GM12878 (cell line): ENCODE measurements at regions not wholly inside any gene's neighbourhood (a gene's known extent, or its start where the extent isn't known, plus 50 kb on each side); places are given as distances from the start of the nearest gene placed in this dataset.

Experiments used
- ATAC-seq: fragments of 200-7000 bp; cut with Tn5 transposase; 3 replicates; pipeline ENCODE4 v1.9.1; 2020; ENCODE audit warnings: mild to moderate bottlenecking, moderate library complexity
- BruUV-seq: library from RNA; stranded (reverse); fragments of 400-500 nt; replicated peaks from 2 replicates; lab custom pipeline; 2021; lab: Mats Ljungman, UMichigan
- CTCF ChIA-PET: fragments of 300-600 bp; sonication (Branson Sonifier 250); formaldehyde crosslinking; extraction: SDS; loops from one replicate; lab custom pipeline; 2021; ENCODE audit warnings: inconsistent platforms; lab: Yijun Ruan, JAX
- POLR2A ChIA-PET: fragments of 350-600 bp; formaldehyde crosslinking; extraction: SDS; loops from one replicate; lab custom pipeline; 2021; ENCODE audit warnings: inconsistent platforms; lab: Charles Lee
- RAD21 ChIA-PET: fragments of 300-600 bp; sonication (Branson Sonifier 250); formaldehyde crosslinking; loops from one replicate; lab custom pipeline; 2023; ENCODE audit warnings: antibody characterized with exemption; ENCODE audit not compliant: unreplicated experiment; lab: Charles Lee
- SMC1A ChIA-PET: fragments of 300-600 bp; sonication (Branson Sonifier 250); formaldehyde crosslinking; loops from one replicate; lab custom pipeline; 2023; ENCODE audit not compliant: unreplicated experiment, uncharacterized antibody; lab: Charles Lee
- DNase-seq: peaks from one replicate; pipeline ENCODE4 v3.0.0-alpha.2; 2011; ENCODE audit warnings: low read depth, low spot score
- FAIRE-seq: peaks from 3 replicates; lab custom pipeline; 2011; peaks lifted over from hg19 to GRCh38; lab: Jason Lieb, UNC
- H2AFZ ChIP-seq: 2 replicates; pipeline ENCODE4 v1.6.0; 2011; ENCODE audit warnings: low read depth, low read length, control low read depth; ENCODE audit not compliant: control insufficient read depth
- H3K27ac ChIP-seq: 2 replicates; pipeline ENCODE4 v1.5.1; 2011; ENCODE audit warnings: control low read depth; ENCODE audit not compliant: control insufficient read depth, insufficient read depth
- H3K27me3 ChIP-seq, 2 experiments: replicated peaks in 1 of 2; 2 replicates each; pipeline versions ENCODE4 v1.6.0 to v1.6.1; 2011; ENCODE audit warnings: low read length in 1 of 2; ENCODE audit not compliant: control insufficient read depth in 2 of 2, insufficient read depth in 2 of 2
- H3K36me3 ChIP-seq, 2 experiments: 2 replicates each; pipeline ENCODE4 v1.5.1; 2011; ENCODE audit warnings: low read length in 1 of 2; ENCODE audit not compliant: control insufficient read depth in 2 of 2, insufficient read depth in 2 of 2
- H3K4me1 ChIP-seq: 2 replicates; pipeline ENCODE4 v1.6.1; 2011; ENCODE audit warnings: mild to moderate bottlenecking, low read length, moderate library complexity, mixed read lengths; ENCODE audit not compliant: control insufficient read depth, insufficient read depth
- H3K4me2 ChIP-seq: 2 replicates; pipeline ENCODE4 v1.6.0; 2011; ENCODE audit warnings: control low read depth; ENCODE audit not compliant: control insufficient read depth, insufficient read depth
- H3K4me3 ChIP-seq: fragments of 200-600 bp; sonication (generic); 2 replicates; pipeline ENCODE4 v1.5.1; 2016
- H3K79me2 ChIP-seq: 2 replicates; pipeline ENCODE4 v1.6.0; 2011; ENCODE audit warnings: low read length; ENCODE audit not compliant: control insufficient read depth, insufficient read depth
- H3K9ac ChIP-seq: 2 replicates; pipeline ENCODE4 v1.8.0; 2011; ENCODE audit warnings: low read length, control low read depth, mixed read lengths; ENCODE audit not compliant: control insufficient read depth, insufficient read depth
- H3K9me3 ChIP-seq: replicated peaks from 3 replicates; pipeline ENCODE4 v1.5.1; 2011; ENCODE audit warnings: mild to moderate bottlenecking, low read length; ENCODE audit not compliant: control insufficient read depth, insufficient read depth
- H4K20me1 ChIP-seq: 2 replicates; pipeline ENCODE4 v1.6.0; 2011; ENCODE audit not compliant: control insufficient read depth, insufficient read depth
- BMI1 ChIP-seq: fragments of 450-650 bp; IDR thresholded peaks from 2 replicates; pipeline ENCODE4 v1.6.1; 2016; ENCODE audit warnings: mild to moderate bottlenecking, moderate library complexity, borderline replicate concordance
- CBFB ChIP-seq: IDR thresholded peaks from 2 replicates; pipeline ENCODE4 v1.6.1; 2016; ENCODE audit warnings: antibody characterized with exemption, low read depth
- CBX3 ChIP-seq: fragments of 200-600 bp; sonication (generic); IDR thresholded peaks from 2 replicates; pipeline ENCODE4 v1.6.1; 2016; ENCODE audit warnings: low read depth, borderline replicate concordance
- CBX5 ChIP-seq: sonication (generic); IDR thresholded peaks from 2 replicates; pipeline ENCODE4 v1.6.1; 2016; ENCODE audit warnings: low read depth, moderate library complexity, mild to moderate bottlenecking, inconsistent platforms
- CHD4 ChIP-seq: fragments of 200-600 bp; sonication (generic); IDR thresholded peaks from 2 replicates; pipeline ENCODE4 v1.6.1; 2016; ENCODE audit warnings: mild to moderate bottlenecking
- JUND ChIP-seq: IDR thresholded peaks from 2 replicates; pipeline ENCODE4 v1.6.1; 2012; ENCODE audit warnings: low read depth, mild to moderate bottlenecking, low read length, improper control_type of control experiment, moderate library complexity
- KDM1A ChIP-seq: fragments of 200-600 bp; sonication (generic); IDR thresholded peaks from 2 replicates; pipeline ENCODE4 v1.6.1; 2016; ENCODE audit warnings: borderline replicate concordance
- KLF5 ChIP-seq: fragments of 450-650 bp; IDR thresholded peaks from 2 replicates; pipeline ENCODE4 v1.6.1; 2014; ENCODE audit warnings: mild to moderate bottlenecking; ENCODE audit not compliant: partially characterized antibody
- MYC ChIP-seq: IDR thresholded peaks from 2 replicates; pipeline ENCODE4 v1.6.1; 2011; ENCODE audit warnings: mild to moderate bottlenecking, low read length, moderate library complexity, inconsistent platforms; ENCODE audit not compliant: insufficient read depth, insufficient replicate concordance, insufficient read length, severe bottlenecking
- POLR2AphosphoS5 ChIP-seq: IDR thresholded peaks from 2 replicates; pipeline ENCODE4 v1.6.1; 2011; ENCODE audit warnings: mild to moderate bottlenecking, low read length, inconsistent platforms
- RFX5 ChIP-seq: IDR thresholded peaks from 2 replicates; pipeline ENCODE4 v1.6.1; 2011; ENCODE audit warnings: low read depth, low read length, improper control_type of control experiment
- YBX1 ChIP-seq: fragments of 450-650 bp; IDR thresholded peaks from 2 replicates; pipeline ENCODE4 v1.6.1; 2016; ENCODE audit warnings: antibody characterized with exemption
- WGBS: methylation state at CpG from one replicate; pipeline ENCODE4 v1.1.6; 2016; ENCODE audit warnings: low lambda C conversion rate; ENCODE audit not compliant: insufficient replicate concordance, insufficient coverage; ENCODE audit errors: missing lambda C conversion rate; 5-methylcytosine and 5-hydroxymethylcytosine counted together
- in situ Hi-C: fragments of 300-500 bp; cut with MboI; formaldehyde crosslinking; loops from 9 replicates; pipeline ENCODE4 v1.14.3; 2018; ENCODE audit warnings: mixed read lengths
- intact Hi-C: fragments of 100-400 bp; cut with micrococcal nuclease; formaldehyde crosslinking; loops from one replicate; pipeline ENCODE4 v1.14.2; 2022; ENCODE audit not compliant: unreplicated experiment
- TF ChIP-seq, protein P1 (sequence below): fragments of 450-650 bp; conservative IDR thresholded peaks from 2 replicates; pipeline ENCODE4 v1.6.1; 2017; ENCODE audit warnings: mild to moderate bottlenecking, moderate library complexity
- TF ChIP-seq, protein P2 (sequence below): fragments of 450-650 bp; IDR thresholded peaks from 2 replicates; pipeline ENCODE4 v1.6.1; 2017; ENCODE audit warnings: mild to moderate bottlenecking, low read depth, inconsistent platforms; ENCODE audit not compliant: poor library complexity, severe bottlenecking

DNA sequence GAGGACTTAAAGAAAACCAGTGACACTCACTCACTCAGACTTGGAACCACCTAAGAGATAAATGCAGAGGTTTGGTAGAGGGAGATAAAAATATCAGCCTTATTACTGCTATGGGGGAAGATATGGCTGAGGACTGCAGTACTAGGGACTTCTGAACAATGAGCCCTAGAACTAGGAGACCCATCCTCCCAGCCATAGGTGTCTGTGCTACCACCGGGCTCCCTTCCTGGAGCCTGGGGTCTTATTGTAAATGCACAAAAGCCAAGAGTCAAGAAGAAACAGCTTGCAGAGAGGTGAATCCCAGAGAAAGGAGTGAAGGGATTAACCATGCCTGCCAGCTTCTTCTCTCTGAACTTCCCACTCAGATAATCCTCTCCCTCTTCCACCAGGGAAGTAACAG lies 108.3 kb upstream of the AKR1E2 start:
- Histone ChIP-seq H3K9me3 (no peaks in the 10 kb centered on the region), H3K9ac (no peak overlapping the region), H3K4me2 (no peak overlapping the region), H3K79me2 (no peaks in the 10 kb centered on the region), H3K4me3 (no peak overlapping the region), H3K27me3 (no peaks in the 10 kb centered on the region), H3K4me1 (no peaks in the 10 kb centered on the region), H3K27ac (no peak overlapping the region)
- DNase-seq: no peak
- POLR2A ChIA-PET: no interaction called here
- FAIRE-seq: no peak
- no peak for ATAC-seq
- intact Hi-C loops: no loop called here
- TF ChIP-seq KDM1A (no peak), JUND (no peak), MYC (no peak)
- TF ChIP-seq, all 136 proteins: peak for 0
- ChIA-PET CTCF (no interaction called here), RAD21 (no interaction called here), SMC1A (no interaction called here)
- WGBS: 43% methylated on average over 1 of the region's 1 CpG
- H3K36me3 ChIP-seq: no peaks in the 10 kb centered on the region
- H4K20me1 ChIP-seq: no peaks in the 10 kb centered on the region
- in situ Hi-C loops: no loop called here
- H2AFZ ChIP-seq: no peak overlapping the region
- no TSS peak for BruUV-seq

DNA sequence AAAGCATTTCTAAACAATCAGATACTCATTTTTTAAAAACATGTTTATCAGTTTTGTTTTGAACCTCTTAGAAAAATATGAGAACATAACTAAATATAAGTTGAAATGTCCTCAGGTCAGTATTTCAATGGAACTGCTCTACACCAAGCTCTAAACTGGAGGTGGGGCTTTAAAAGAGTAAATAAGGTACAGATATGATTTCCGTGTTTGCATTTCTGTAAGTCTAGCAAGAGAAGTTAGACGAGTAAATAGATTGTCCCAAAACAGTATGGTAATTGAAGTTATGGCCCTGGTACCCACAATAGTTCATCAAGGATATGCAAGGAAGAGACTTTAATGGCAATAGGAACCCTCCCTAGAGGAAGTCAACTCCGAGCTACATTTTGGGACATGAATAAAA lies 115.1 kb upstream of the AKR1E2 start:
- ChIA-PET CTCF (no interaction called here), POLR2A (no interaction called here), SMC1A (interaction anchor here (0.8 kb wide), 1 partner anchor 17 kb away, joined by 3 read pairs; no protein-coding TSS in a partner anchor), RAD21 (no interaction called here)
- no peaks in the 10 kb centered on the region for H3K27me3 ChIP-seq
- DNase-seq (no peak), ATAC-seq (no peak), FAIRE-seq (no peak)
- 22% methylated on average over 3 of the region's 3 CpGs for WGBS
- no peak overlapping the region for H3K9ac ChIP-seq
- in situ Hi-C loops: no loop called here
- H3K27ac ChIP-seq: no peak overlapping the region
- H3K4me1 ChIP-seq: no peaks in the 10 kb centered on the region
- no peak overlapping the region for H3K4me3 ChIP-seq
- no peak overlapping the region for H3K4me2 ChIP-seq
- intact Hi-C loops: no loop called here
- no peak overlapping the region for H2AFZ ChIP-seq
- H3K36me3 ChIP-seq: no peaks in the 10 kb centered on the region
- H4K20me1 ChIP-seq: no peaks in the 10 kb centered on the region
- no peaks in the 10 kb centered on the region for H3K9me3 ChIP-seq
- H3K79me2 ChIP-seq: no peaks in the 10 kb centered on the region
- BruUV-seq: no TSS peak
- TF ChIP-seq POLR2AphosphoS5 (no peak), RFX5 (no peak), CBX3 (no peak), BMI1 (no peak), YBX1 (no peak), KLF5 (no peak), CBX5 (no peak), CBFB (no peak), CHD4 (no peak)
- TF ChIP-seq, protein P1, sequence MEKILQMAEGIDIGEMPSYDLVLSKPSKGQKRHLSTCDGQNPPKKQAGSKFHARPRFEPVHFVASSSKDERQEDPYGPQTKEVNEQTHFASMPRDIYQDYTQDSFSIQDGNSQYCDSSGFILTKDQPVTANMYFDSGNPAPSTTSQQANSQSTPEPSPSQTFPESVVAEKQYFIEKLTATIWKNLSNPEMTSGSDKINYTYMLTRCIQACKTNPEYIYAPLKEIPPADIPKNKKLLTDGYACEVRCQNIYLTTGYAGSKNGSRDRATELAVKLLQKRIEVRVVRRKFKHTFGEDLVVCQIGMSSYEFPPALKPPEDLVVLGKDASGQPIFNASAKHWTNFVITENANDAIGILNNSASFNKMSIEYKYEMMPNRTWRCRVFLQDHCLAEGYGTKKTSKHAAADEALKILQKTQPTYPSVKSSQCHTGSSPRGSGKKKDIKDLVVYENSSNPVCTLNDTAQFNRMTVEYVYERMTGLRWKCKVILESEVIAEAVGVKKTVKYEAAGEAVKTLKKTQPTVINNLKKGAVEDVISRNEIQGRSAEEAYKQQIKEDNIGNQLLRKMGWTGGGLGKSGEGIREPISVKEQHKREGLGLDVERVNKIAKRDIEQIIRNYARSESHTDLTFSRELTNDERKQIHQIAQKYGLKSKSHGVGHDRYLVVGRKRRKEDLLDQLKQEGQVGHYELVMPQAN: no peak
- TF ChIP-seq, protein P2, sequence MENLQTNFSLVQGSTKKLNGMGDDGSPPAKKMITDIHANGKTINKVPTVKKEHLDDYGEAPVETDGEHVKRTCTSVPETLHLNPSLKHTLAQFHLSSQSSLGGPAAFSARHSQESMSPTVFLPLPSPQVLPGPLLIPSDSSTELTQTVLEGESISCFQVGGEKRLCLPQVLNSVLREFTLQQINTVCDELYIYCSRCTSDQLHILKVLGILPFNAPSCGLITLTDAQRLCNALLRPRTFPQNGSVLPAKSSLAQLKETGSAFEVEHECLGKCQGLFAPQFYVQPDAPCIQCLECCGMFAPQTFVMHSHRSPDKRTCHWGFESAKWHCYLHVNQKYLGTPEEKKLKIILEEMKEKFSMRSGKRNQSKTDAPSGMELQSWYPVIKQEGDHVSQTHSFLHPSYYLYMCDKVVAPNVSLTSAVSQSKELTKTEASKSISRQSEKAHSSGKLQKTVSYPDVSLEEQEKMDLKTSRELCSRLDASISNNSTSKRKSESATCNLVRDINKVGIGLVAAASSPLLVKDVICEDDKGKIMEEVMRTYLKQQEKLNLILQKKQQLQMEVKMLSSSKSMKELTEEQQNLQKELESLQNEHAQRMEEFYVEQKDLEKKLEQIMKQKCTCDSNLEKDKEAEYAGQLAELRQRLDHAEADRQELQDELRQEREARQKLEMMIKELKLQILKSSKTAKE: no peak
